Right lobe of liver (tissue), 6 donors: ENCODE measurements at regions not wholly inside any gene's neighbourhood (a gene's known extent, or its start where the extent isn't known, plus 50 kb on each side); places are given as distances from the start of the nearest gene placed in this dataset.

ENCODE experiments used
- ATAC-seq, 4 donors: fragments of 200-7000 bp; cut with Tn5 transposase; one replicate each; pipeline ENCODE4 v1.9.1; 2020; ENCODE audit warnings: mild to moderate bottlenecking in 4 of 4, moderate library complexity in 4 of 4
- DNase-seq, 3 donors: peaks; one replicate each; pipeline ENCODE4 v3.0.0-alpha.2; 2020
- H3K27ac ChIP-seq, 3 donors: fragments of 200-600 bp; one replicate each; pipeline ENCODE4 v1.8.0; 2022
- H3K27me3 ChIP-seq, 2 donors: fragments of 200-600 bp; one replicate each; pipeline ENCODE4 v1.8.0; 2022
- H3K36me3 ChIP-seq, 4 donors: fragments of 200-600 bp; sonication (generic) in 1 of 4; one replicate each; pipeline versions ENCODE4 v1.5.1 to v1.8.0; 2017 to 2022; ENCODE audit warnings: control low read depth in 1 of 4
- H3K4me1 ChIP-seq, 4 donors: fragments of 200-600 bp; sonication (generic) in 1 of 4; one replicate each; pipeline versions ENCODE4 v1.5.1 to v1.8.0; 2017 to 2022; ENCODE audit warnings: control low read depth in 1 of 4
- H3K4me3 ChIP-seq, 3 donors: fragments of 200-600 bp; one replicate each; pipeline ENCODE4 v1.8.0; 2022
- H3K9me3 ChIP-seq, 4 donors: fragments of 200-600 bp; sonication (generic) in 1 of 4; one replicate each; pipeline versions ENCODE4 v1.5.1 to v1.8.0; 2017 to 2022; ENCODE audit warnings: control low read depth in 1 of 4
- POLR2A ChIP-seq: fragments of 450-650 bp; IDR thresholded peaks from one replicate; pipeline ENCODE4 v1.6.1; 2017; ENCODE audit warnings: antibody characterized with exemption, mild to moderate bottlenecking
- WGBS: methylation state at CpG from one replicate; pipeline ENCODE4 v1.1.6; 2018; ENCODE audit warnings: low coverage, low lambda C conversion rate; ENCODE audit not compliant: insufficient coverage; ENCODE audit errors: missing lambda C conversion rate; 5-methylcytosine and 5-hydroxymethylcytosine counted together
- intact Hi-C, 2 donors: fragments of 100-400 bp; cut with DNase I; formaldehyde crosslinking; loops; one replicate each; pipeline versions ENCODE4 v1.11.2 to v1.14.1; 2022
- TF ChIP-seq, protein P1 (sequence below), 4 donors: fragments of 200-600 bp in 3 of 4; fragments of 450-650 bp in 1 of 4; IDR thresholded peaks; one replicate each; pipeline versions ENCODE4 v1.5.1 to v1.8.0; 2016 to 2022; ENCODE audit warnings: antibody characterized with exemption in 4 of 4, mild to moderate bottlenecking in 2 of 4
- donor health status: DM: no; HTN: yes; CAD: no.
- donor health status: DM: no; HTN: no; CAD: no.
- donor health status: DM: no; HTN: no; CAD: no.
- donor health status: DM: no; HTN: yes; CAD: no.
- donor health status: DM: no; HTN: yes; CAD: no.

DNA sequence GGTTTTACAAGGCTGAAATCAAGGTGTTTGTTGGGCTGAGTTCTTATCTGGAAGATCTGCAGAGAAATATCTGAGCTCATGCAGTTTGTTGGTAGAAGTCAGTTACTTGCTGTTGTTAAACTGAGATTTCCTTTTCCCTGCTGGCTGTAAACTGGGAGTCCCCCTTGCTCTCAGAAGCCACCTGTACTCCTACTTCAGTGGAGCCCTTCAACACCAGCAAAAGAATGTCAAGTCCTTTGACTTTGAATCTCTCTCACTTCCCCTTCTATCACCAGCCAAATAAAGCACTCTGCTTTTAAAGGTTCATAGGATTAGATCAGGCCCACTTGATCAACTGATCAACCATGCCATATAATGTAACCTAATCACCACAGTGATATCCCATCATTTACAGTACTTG lies 252.2 kb upstream of the CDH7 start:
- Histone ChIP-seq H3K4me3 (no peak overlapping the region), H3K27me3 (no peaks in the 10 kb centered on the region), H3K36me3 (no peaks in the 10 kb centered on the region), H3K4me1 (no peaks in the 10 kb centered on the region), H3K9me3 (no peaks in the 10 kb centered on the region), H3K27ac (no peak overlapping the region)
- TF ChIP-seq, protein P1, sequence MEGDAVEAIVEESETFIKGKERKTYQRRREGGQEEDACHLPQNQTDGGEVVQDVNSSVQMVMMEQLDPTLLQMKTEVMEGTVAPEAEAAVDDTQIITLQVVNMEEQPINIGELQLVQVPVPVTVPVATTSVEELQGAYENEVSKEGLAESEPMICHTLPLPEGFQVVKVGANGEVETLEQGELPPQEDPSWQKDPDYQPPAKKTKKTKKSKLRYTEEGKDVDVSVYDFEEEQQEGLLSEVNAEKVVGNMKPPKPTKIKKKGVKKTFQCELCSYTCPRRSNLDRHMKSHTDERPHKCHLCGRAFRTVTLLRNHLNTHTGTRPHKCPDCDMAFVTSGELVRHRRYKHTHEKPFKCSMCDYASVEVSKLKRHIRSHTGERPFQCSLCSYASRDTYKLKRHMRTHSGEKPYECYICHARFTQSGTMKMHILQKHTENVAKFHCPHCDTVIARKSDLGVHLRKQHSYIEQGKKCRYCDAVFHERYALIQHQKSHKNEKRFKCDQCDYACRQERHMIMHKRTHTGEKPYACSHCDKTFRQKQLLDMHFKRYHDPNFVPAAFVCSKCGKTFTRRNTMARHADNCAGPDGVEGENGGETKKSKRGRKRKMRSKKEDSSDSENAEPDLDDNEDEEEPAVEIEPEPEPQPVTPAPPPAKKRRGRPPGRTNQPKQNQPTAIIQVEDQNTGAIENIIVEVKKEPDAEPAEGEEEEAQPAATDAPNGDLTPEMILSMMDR (IDR thresholded peaks at IDR 0.05): no peak
- intact Hi-C loops: no loop called here
- ATAC-seq: no peak
- no peak for DNase-seq

DNA sequence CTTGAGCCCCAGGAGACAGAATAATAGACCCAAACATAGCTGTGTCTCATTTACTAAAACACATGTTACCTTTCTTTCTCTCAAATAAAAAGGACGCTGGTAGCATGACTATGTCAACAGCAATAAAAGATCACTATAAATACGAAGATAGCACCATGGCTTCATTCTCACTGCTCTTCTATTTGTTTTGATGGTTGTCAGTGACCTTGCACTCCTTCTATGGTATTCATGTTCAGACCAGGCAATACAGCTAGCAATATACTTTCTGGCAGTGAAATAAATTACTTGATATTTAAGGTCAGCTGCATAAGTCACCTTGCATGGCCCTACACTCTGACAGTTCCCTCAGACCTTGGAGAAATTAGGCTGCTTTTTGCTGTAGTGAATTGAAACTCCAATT lies 263.2 kb upstream of the CDH7 start:
- no peaks in the 10 kb centered on the region for H3K9me3 ChIP-seq
- ATAC-seq: no peak
- H3K27ac ChIP-seq: no peak overlapping the region
- intact Hi-C loops: no loop called here
- no peak for DNase-seq
- TF ChIP-seq, protein P1 (IDR thresholded peaks at IDR 0.05): no peak
- no peak for TF ChIP-seq POLR2A
- H3K4me3 ChIP-seq: no peak overlapping the region
- no peaks in the 10 kb centered on the region for H3K4me1 ChIP-seq
- H3K27me3 ChIP-seq: no peaks in the 10 kb centered on the region
- WGBS: 24% methylated on average over 2 of the region's 2 CpGs
- no peaks in the 10 kb centered on the region for H3K36me3 ChIP-seq

DNA sequence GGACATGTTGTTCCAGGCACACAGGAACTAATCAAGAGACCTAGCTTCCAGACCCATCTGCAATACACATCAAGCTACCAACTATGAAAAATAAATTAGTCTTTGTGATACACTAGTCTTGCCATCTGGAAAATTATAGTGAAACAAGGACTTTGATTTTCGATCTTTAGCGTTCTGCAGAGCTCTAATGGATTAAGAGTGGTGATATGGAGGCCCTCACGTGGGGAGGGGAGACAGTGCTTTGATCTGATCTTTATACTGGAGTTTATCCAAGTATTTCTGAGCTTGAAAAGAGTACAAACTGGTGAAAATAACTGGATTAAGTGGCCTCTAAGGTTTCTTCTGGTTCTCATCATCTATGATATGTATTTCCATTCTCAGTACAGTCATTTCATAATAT lies 273.4 kb upstream of the CDH7 start:
- H3K4me1 ChIP-seq: no peaks in the 10 kb centered on the region
- 47% methylated on average over 3 of the region's 3 CpGs for WGBS
- ATAC-seq (no peak), DNase-seq (no peak)
- no peaks in the 10 kb centered on the region for H3K36me3 ChIP-seq
- H3K9me3 ChIP-seq: no peaks in the 10 kb centered on the region
- no peak overlapping the region for H3K4me3 ChIP-seq
- intact Hi-C loops: no loop called here
- no peak overlapping the region for H3K27ac ChIP-seq
- H3K27me3 ChIP-seq: no peaks in the 10 kb centered on the region
- TF ChIP-seq POLR2A: no peak

DNA sequence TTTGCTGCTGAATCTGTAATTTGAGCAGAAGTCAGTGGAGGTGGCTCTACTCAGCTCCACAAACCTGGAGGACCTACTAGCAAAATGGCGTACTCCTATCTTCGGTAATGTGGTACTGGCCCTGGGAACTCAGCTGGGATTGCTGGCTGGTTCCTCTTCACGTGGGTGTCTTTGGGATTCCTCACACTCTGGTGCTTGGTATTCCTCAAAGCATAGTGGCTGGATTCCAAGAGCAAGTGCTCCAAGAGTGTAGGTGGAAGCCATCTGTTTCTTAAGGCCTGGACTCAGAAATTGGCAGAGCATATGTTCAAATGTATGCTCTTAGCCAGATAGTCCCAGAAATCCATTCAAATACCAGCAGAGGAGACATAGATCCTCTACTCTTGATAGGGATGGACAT lies 281.9 kb upstream of the CDH7 start:
- no peak for TF ChIP-seq POLR2A
- TF ChIP-seq, protein P1 (IDR thresholded peaks at IDR 0.05): no peak
- no peak overlapping the region for H3K4me3 ChIP-seq
- WGBS: 52% methylated on average over 3 of the region's 3 CpGs
- intact Hi-C loops: no loop called here
- DNase-seq (no peak), ATAC-seq (no peak)
- H3K36me3 ChIP-seq: no peaks in the 10 kb centered on the region
- H3K27me3 ChIP-seq: no peaks in the 10 kb centered on the region
- H3K4me1 ChIP-seq: no peaks in the 10 kb centered on the region
- no peak overlapping the region for H3K27ac ChIP-seq
- no peaks in the 10 kb centered on the region for H3K9me3 ChIP-seq

DNA sequence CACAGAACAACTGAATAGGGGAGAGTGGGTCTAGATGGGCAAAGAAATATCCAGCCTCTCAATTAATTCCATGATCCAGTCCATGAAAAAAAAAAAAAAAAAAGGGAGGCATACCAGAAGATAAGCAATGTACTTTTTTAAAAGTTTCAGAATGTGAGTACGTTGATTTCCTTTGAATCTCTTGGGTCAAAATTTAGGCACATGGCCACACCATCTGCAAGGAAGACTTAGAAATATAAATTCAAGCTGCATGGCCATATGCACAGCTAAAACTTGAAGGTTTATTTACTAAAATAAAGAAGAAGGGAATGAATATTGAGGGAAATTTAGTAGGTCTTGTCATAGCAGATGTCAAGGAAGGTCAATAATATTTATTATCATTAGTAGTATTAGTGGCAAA lies 286.5 kb upstream of the CDH7 start:
- DNase-seq (no peak), ATAC-seq (no peak)
- WGBS: 38% methylated on average over 1 of the region's 1 CpG
- Histone ChIP-seq H3K9me3 (no peaks in the 10 kb centered on the region), H3K27ac (no peak overlapping the region), H3K4me1 (no peaks in the 10 kb centered on the region), H3K4me3 (no peak overlapping the region), H3K36me3 (no peaks in the 10 kb centered on the region), H3K27me3 (no peaks in the 10 kb centered on the region)
- intact Hi-C loops: no loop called here
- TF ChIP-seq, protein P1 (IDR thresholded peaks at IDR 0.05): no peak
- TF ChIP-seq POLR2A: no peak
